Smooth muscle cell of the brain vasculature (primary cell): ENCODE measurements at regions not wholly inside any gene's neighbourhood (a gene's known extent, or its start where the extent isn't known, plus 50 kb on each side); places are given as distances from the start of the nearest gene placed in this dataset.

Experiments
- DNase-seq: peaks from one replicate; pipeline ENCODE4 v3.0.0-alpha.2; 2012; ENCODE audit warnings: low read depth, low spot score

DNA sequence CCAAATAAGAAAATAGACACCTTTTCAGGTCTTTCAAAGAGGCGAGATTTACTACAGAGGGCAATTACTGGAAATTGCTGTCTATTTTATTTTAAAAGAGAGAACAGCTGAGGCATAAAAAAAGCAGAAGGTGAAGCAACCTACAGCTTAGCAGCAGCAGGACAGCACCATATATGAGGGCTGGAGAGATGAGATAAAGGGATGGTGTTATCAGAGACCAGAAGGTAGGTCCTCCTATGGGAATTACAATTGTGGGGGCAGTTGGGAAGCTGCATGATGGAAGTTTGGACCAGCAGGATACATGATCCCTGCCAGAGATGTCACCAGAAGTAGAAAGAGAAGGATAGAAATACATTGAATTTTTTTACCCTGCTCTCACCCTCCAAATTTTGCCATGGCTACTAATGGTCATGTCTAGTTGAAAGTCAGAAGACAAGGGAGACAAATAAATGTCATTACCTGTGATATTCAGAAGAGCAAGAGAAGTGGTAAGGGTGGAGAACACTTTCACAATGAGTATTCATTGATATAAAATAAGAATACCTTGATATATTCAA lies 77.2 kb upstream of the CALCR start:
- no peak for DNase-seq

DNA sequence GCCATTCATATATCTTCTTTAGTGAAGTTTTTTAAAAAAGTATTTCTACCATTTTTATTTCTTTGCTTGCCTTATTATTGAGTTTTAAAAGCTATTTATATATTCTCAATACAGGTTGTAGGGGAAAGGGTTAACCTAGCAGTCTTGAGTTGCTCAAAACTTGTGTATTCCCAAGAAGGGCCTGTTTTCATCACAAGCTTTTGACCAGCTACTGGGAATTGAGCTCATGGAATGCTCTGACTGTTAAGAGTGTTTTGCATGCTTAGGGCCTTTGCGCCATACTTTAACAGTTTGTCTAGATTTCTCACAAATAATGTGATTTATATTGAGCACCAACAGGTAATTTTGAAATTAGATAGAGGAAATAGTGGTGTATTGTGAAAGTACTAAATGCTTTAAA lies 72.0 kb upstream of the CALCR start:
- no peak for DNase-seq

DNA sequence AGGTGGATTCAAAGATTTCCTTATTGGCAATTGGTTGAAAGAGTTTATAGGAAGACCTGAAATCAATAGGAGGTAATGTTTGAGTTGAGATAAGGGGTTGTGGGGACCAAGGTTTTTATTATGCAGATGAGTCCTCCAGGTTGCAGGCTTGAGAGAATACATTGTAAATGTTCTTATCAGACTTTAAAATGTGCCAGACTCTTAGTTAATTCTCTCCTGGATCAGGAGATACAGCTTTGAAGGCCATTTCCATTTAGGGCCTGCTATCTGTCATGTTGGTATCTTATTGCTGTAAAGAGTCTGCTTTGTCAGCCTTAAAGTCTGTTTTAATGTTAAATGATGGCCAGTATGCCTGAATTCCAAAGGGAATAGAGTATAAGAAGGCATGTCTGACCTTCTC lies 61.8 kb upstream of the CALCR start:
- DNase-seq, result no peak

DNA sequence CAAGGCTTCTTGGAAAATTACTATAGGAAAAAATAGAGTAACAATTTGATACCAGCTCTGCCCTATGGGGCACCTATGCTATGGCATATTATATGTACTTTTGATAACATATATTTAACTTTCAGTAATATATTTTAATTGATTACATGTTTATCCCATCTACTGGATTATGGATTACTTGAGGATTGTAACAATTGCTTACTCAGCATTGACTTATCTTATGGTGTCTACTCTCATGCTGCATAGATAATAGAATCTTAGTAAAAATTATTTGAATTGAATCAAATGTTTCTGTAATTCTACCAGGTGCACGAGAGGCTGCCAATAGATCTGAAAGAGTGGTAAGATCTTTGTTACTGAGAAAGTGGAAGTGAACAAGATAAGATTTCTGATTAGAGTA lies 57.8 kb upstream of the CALCR start:
- DNase-seq, result no peak

DNA sequence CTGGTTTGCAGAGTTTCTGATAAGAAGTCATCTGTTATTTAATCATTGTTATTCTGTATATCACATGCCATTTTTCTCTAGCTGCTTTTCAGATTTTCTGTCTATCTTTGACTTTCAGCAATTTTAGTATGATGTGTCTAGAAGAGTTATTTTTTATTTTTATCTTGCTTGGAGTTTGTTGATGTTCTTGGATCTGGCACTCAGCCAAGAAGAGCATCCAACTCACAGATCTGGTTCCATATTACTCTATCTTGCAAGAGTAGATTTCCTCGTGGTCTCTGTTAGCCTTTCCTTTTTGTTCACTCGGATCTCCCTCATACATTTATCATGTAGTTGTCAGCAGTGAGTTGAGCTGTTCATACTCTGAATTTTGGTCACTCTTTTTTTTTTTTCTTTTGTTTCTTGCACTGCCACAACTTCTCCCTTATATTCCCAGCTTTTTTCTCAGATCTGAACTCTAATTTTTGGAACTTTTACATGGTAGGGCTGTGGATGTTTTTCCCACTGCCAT lies 54.8 kb upstream of the CALCR start:
- DNase-seq, result no peak

DNA sequence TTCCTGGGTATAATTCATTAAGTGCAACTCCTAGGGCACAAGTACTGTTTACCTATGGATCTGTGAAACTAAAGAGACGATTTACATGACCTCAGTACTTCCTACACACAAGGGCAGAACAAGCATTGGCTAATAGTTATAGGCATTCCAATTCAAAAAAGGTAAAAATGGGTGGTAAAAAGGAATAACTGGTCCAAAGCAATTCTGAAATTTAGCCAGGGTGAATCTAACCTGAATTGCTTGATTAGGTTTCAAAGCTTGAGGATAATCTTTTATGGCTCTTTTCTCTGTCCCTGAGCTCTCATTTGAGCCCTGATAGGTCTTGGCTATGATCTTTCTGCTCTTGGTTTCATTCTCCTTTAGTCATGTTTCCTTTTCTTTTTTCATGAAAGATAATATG lies 52.3 kb upstream of the CALCR start:
- DNase-seq, result no peak
